H1 (cell line): ENCODE measurements at regions not wholly inside any gene's neighbourhood (a gene's known extent, or its start where the extent isn't known, plus 50 kb on each side); places are given as distances from the start of the nearest gene placed in this dataset.

Experiments used
- ASH2L ChIP-seq: fragments of 200-600, 300-600 bp; sonication (generic); IDR thresholded peaks from one replicate; pipeline ENCODE4 v1.7.1; 2017; ENCODE audit warnings: low read length
- CHD7 ChIP-seq: fragments of 300-600 bp; sonication (generic); IDR thresholded peaks from 2 replicates; pipeline ENCODE4 v1.7.1; 2012; ENCODE audit warnings: low read length, moderate library complexity, mild to moderate bottlenecking, inconsistent platforms; ENCODE audit not compliant: insufficient replicate concordance
- HDAC6 ChIP-seq: IDR thresholded peaks from one replicate; pipeline ENCODE4 v1.7.1; 2012; ENCODE audit warnings: low read depth, mild to moderate bottlenecking, inconsistent platforms, low read length, moderate library complexity
- KDM1A ChIP-seq: fragments of 200-600, 300-600 bp; sonication (generic); IDR thresholded peaks from 2 replicates; pipeline ENCODE4 v1.7.1; 2016; ENCODE audit warnings: mild to moderate bottlenecking, low read length, borderline replicate concordance
- KDM5A ChIP-seq: fragments of 200-600 bp; IDR thresholded peaks from 2 replicates; pipeline ENCODE4 v1.7.1; 2012; ENCODE audit warnings: mild to moderate bottlenecking, low read length, inconsistent platforms, mixed read lengths
- POLR2A ChIP-seq, 2 experiments: IDR thresholded peaks; 1 replicate in 1 of 2; 2 replicates in 1 of 2; pipeline ENCODE4 v1.6.1; 2011; ENCODE audit warnings: low read depth in 2 of 2, low read length in 2 of 2, mild to moderate bottlenecking in 2 of 2; ENCODE audit errors: control extremely low read depth in 1 of 2
- RFX5 ChIP-seq: IDR thresholded peaks from 2 replicates; pipeline ENCODE4 v1.6.1; 2011; ENCODE audit warnings: low read depth, low read length, improper control_type of control experiment, borderline replicate concordance
- SUZ12 ChIP-seq: fragments of 200-600 bp; sonication (generic); IDR thresholded peaks from 2 replicates; pipeline ENCODE4 v1.6.1; 2012; ENCODE audit warnings: mild to moderate bottlenecking, inconsistent platforms, low read length, moderate library complexity, mixed read lengths

- TF ChIP-seq CHD7 = no peak
- no peak for TF ChIP-seq KDM1A
- TF ChIP-seq RFX5 = no peak
- TF ChIP-seq POLR2A (IDR thresholded peaks at IDR 0.05; ENCODE audit: control extremely low read depth in 1 of 2, low read depth in 2 of 2, low read length in 2 of 2) = no peak
- no peak for TF ChIP-seq SUZ12
- no peak for TF ChIP-seq HDAC6
- no peak for TF ChIP-seq KDM5A
- no peak for TF ChIP-seq ASH2L
Observed at GRCh38 chr3:159221335-159221734, 419.5 kb downstream of the MFSD1 start (continued).
